H1 (cell line): ENCODE measurements at regions not wholly inside any gene's neighbourhood (a gene's known extent, or its start where the extent isn't known, plus 50 kb on each side); places are given as distances from the start of the nearest gene placed in this dataset.

Experiments
- CHD1 ChIP-seq: IDR thresholded peaks from 2 replicates; pipeline ENCODE4 v1.6.1; 2012; ENCODE audit warnings: low read depth, low read length, improper control_type of control experiment
- JUN ChIP-seq: IDR thresholded peaks from 2 replicates; pipeline ENCODE4 v1.6.1; 2011; ENCODE audit warnings: low read depth, mild to moderate bottlenecking, improper control_type of control experiment, low read length
- SP1 ChIP-seq: IDR thresholded peaks from 2 replicates; pipeline ENCODE4 v1.6.1; 2011; ENCODE audit warnings: low read depth, low read length
- TF ChIP-seq, protein P1 (sequence below): IDR thresholded peaks from 2 replicates; pipeline ENCODE4 v1.6.1; 2011; ENCODE audit warnings: low read depth, mild to moderate bottlenecking, low read length; ENCODE audit not compliant: insufficient read depth

DNA sequence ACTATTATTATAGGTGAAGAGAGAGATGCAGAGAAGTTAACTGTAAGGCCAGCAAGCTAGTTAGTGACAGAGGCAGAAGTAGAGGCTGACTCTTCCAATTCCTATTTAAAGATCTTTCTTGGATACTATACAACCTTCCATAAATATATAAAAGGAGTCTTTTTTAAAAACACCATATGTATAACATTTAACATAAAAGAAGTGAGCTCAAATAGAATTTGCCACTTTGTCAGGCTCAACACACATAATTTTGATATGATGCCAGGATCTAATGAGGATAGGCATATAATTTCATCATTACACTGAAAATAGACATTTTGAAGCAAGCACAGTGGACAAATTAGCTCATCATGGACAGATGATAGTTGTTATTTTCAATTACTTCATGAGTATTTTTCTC lies 64.1 kb upstream of the MPPED2 start:
- TF ChIP-seq JUN (no peak), CHD1 (no peak), SP1 (no peak)
- TF ChIP-seq, protein P1, sequence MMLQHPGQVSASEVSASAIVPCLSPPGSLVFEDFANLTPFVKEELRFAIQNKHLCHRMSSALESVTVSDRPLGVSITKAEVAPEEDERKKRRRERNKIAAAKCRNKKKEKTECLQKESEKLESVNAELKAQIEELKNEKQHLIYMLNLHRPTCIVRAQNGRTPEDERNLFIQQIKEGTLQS, result no peak
